RPMI7951 (cell line): ENCODE measurements at regions not wholly inside any gene's neighbourhood (a gene's known extent, or its start where the extent isn't known, plus 50 kb on each side); places are given as distances from the start of the nearest gene placed in this dataset.

Experiments
- DNase-seq: peaks from one replicate; pipeline ENCODE4 v3.0.0-alpha.2; 2012; ENCODE audit warnings: low read depth

GRCh38 chr7:13442226-13442625 is 547.2 kb downstream of the ETV1 start:
- DNase-seq = peak; percentile 7

- DNase-seq = no peak
Observed at GRCh38 chr7:13447637-13448036, 541.8 kb downstream of the ETV1 start.

- no peak for DNase-seq
Observed at GRCh38 chr7:13448243-13448642, 541.2 kb downstream of the ETV1 start.

GRCh38 chr7:13449460-13449859 is 540.0 kb downstream of the ETV1 start:
- no peak for DNase-seq

GRCh38 chr7:13454916-13455592 is 534.4 kb downstream of the ETV1 start:
- no peak for DNase-seq

GRCh38 chr7:13457790-13458189 is 531.7 kb downstream of the ETV1 start:
- DNase-seq = no peak

GRCh38 chr7:13466874-13467547 is 522.5 kb downstream of the ETV1 start:
- peak; percentile 17 for DNase-seq

GRCh38 chr7:13476881-13477444 is 512.5 kb downstream of the ETV1 start:
- peak; percentile 3 for DNase-seq

GRCh38 chr7:13489386-13489785 is 500.1 kb downstream of the ETV1 start:
- no peak for DNase-seq

GRCh38 chr7:13496976-13497375 is 492.5 kb downstream of the ETV1 start:
- no peak for DNase-seq

- DNase-seq = peak; percentile 17
Observed at GRCh38 chr7:13508586-13508985, 480.9 kb downstream of the ETV1 start.

GRCh38 chr7:13518738-13519137 is 470.7 kb downstream of the ETV1 start:
- no peak for DNase-seq

- no peak for DNase-seq
Observed at GRCh38 chr7:13524076-13524475, 465.4 kb downstream of the ETV1 start.

- DNase-seq = peak; percentile 18
Observed at GRCh38 chr7:13532028-13532753, 457.3 kb downstream of the ETV1 start.

- no peak for DNase-seq
Observed at GRCh38 chr7:13538669-13539068, 450.8 kb downstream of the ETV1 start.

- DNase-seq = peak; percentile 45
Observed at GRCh38 chr7:13540429-13540828, 449.0 kb downstream of the ETV1 start.

GRCh38 chr7:13541326-13541725 is 448.1 kb downstream of the ETV1 start:
- no peak for DNase-seq

GRCh38 chr7:13542451-13542850 is 447.0 kb downstream of the ETV1 start:
- no peak for DNase-seq

GRCh38 chr7:13551503-13551902 is 438.0 kb downstream of the ETV1 start:
- DNase-seq = peak; percentile 44

GRCh38 chr7:13560441-13560840 is 429.0 kb downstream of the ETV1 start:
- peak; percentile 55 for DNase-seq

- no peak for DNase-seq
Observed at GRCh38 chr7:13563257-13563656, 426.2 kb downstream of the ETV1 start.

GRCh38 chr7:13563680-13564079 is 425.8 kb downstream of the ETV1 start:
- no peak for DNase-seq
